ENCODE measurements at regions not wholly inside any gene's neighbourhood (a gene's known extent, or its start where the extent isn't known, plus 50 kb on each side); places are given as distances from the start of the nearest gene placed in this dataset.

- Mint-ChIP-seq H3K27ac (no peak overlapping the region; a peak in 1 of 7 replicates), H3K36me3 (ENCODE audit: insufficient read depth in 1 of 3, low read depth in 3 of 3) (peaks cover 0 to 8% (median 1%) of the 10 kb centered on the region in 3 experiments; a peak in 3 of 7 replicates), H3K4me1 (peaks cover 19 to 20% of the 10 kb centered on the region in 2 experiments), H3K4me3 (no peak overlapping the region), H3K27me3 (ENCODE audit: low read depth) (no peaks in the 10 kb centered on the region), H3K9me3 (no peaks in the 10 kb centered on the region)
- Histone ChIP-seq H3K79me1 (ENCODE audit: insufficient read depth, low read depth, low read length, poor library complexity, severe bottlenecking) (no peaks in the 10 kb centered on the region), H4K91ac (ENCODE audit: insufficient read length, low read depth, low read length) (no peak overlapping the region), H3K4me1 (ENCODE audit: insufficient read depth, low read length) (no peaks in the 10 kb centered on the region), H2BK15ac (ENCODE audit: low read depth, low read length) (no peak overlapping the region), H3K14ac (ENCODE audit: insufficient read depth, low read length) (no peak overlapping the region), H3T11ph (ENCODE audit: low read length) (no peak overlapping the region), H4K5ac (ENCODE audit: insufficient read length, low read depth, low read length) (no peak overlapping the region), H2AK5ac (ENCODE audit: insufficient read length, low read length) (no peak overlapping the region), H3K9ac (ENCODE audit: extremely low read depth, insufficient read length, low read length) (no peak overlapping the region), H3K23ac (ENCODE audit: insufficient read length, low read depth, low read length) (no peak overlapping the region), H3K4ac (ENCODE audit: low read depth, low read length) (no peak overlapping the region), H3K56ac (ENCODE audit: insufficient read length, low read depth, low read length) (no peak overlapping the region), H3K79me2 (ENCODE audit: insufficient read depth, low read length) (no peaks in the 10 kb centered on the region), H3K27me3 (ENCODE audit: insufficient read depth, low read length) (no peaks in the 10 kb centered on the region), H4K20me1 (ENCODE audit: control insufficient read depth, insufficient read depth, insufficient read length) (no peaks in the 10 kb centered on the region), H3K27ac (ENCODE audit: insufficient read length, low read depth, low read length) (no peak overlapping the region), H3K9me3 (ENCODE audit: control insufficient read depth, low read depth, low read length) (no peaks in the 10 kb centered on the region), H4K8ac (replicated peaks; ENCODE audit: insufficient read length, low read depth, low read length) (no peak overlapping the region), H2BK120ac (ENCODE audit: low read depth, low read length, poor library complexity, severe bottlenecking) (no peak overlapping the region), H3K23me2 (ENCODE audit: insufficient read length, low read depth, low read length, poor library complexity, severe bottlenecking) (no peaks in the 10 kb centered on the region), H2BK12ac (ENCODE audit: insufficient read length, low read depth, low read length) (no peak overlapping the region), H2BK20ac (ENCODE audit: low read depth, low read length, poor library complexity, severe bottlenecking) (no peak overlapping the region), H3K18ac (ENCODE audit: insufficient read length, low read depth, low read length) (no peak overlapping the region), H3K4me2 (ENCODE audit: insufficient read depth, insufficient read length, low read length) (no peak overlapping the region), H2BK5ac (ENCODE audit: insufficient read length, low read length) (no peak overlapping the region), H2AFZ (ENCODE audit: low read length) (no peak overlapping the region)
- DNase-seq = no peak
- WGBS (ENCODE audit: extremely low coverage, insufficient read length, low lambda C conversion rate) = no CpG with 5 or more reads among the region's 5 CpGs
- TF ChIP-seq CTCF (conservative IDR thresholded peaks at IDR 0.05) = no peak
These were observed 1086.1 kb upstream of the CNTN5 start for GRCh38 chr11:97934572-97935208.
